Stimulated activated naive CD4-positive, alpha-beta T cell (primary cell): ENCODE measurements at regions not wholly inside any gene's neighbourhood (a gene's known extent, or its start where the extent isn't known, plus 50 kb on each side); places are given as distances from the start of the nearest gene placed in this dataset.
"Not testable (repeated sequence)": the region's sequence is repeated elsewhere in the genome, so short reads cannot be mapped to it uniquely, and the experiment has no call there.

Experiments
- DNase-seq, 6 experiments: peaks; one replicate each; lab custom pipeline; 2025; lab: John Stamatoyannopoulos, UW

DNA sequence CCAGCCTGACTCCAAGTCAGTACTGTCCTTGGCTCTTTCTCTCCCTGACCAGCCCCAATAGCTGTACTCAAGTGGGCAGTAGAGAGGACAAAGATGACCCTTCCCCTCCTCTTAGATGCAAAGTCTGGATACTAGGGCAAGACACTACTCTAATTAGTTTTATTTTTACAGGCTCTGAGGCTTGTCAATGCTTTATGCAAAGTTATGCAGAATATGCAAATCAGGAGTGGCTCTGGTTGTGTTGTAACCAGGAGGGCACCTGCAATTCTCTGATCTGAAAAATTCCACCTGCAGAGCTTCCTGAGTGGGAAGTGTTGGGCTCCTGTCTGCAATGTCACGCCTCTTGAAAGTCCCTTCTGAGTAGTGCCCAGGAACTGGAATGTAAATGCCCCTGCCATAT, 201.5 kb downstream of the RGS3 start:
- DNase-seq: no peak

DNA sequence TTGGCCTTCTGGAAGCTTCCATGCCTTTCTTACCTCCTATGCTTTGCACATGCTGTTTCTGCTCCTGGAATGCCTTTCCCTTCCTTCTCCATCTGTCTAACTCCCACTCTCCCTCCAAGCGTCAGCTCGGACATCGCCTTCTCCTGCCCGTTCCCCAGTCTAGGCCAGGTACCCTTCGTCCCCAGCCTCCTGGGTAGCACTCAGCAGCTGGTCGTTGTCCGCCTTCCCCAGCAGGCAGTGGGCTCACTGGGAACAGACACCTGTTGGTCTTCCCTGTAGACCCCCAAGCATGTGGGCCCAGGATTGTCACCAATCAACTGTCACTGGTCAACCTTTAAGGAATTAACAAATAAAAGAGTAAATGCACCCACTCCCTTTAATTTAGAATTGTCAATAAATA, 202.2 kb downstream of the RGS3 start:
- DNase-seq: no peak

DNA sequence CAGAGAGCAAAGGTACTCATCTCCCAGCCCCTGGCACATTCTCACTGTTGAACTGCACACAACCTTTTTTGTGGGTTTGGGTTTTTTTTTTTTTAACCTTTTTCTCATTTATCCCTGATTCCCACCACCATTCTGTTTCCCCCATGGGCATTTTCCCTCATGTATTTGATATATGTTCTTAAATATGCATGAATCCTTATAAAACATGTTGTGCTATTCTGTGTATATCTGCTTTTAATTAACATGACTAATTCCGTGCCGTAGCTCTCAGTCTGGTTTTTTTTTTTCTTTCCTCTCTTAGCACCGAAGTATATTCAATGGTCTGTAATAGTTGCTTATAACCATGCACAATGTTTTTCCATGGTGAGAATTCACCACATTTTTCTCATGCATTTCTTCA, 204.5 kb downstream of the RGS3 start:
- no peak for DNase-seq

DNA sequence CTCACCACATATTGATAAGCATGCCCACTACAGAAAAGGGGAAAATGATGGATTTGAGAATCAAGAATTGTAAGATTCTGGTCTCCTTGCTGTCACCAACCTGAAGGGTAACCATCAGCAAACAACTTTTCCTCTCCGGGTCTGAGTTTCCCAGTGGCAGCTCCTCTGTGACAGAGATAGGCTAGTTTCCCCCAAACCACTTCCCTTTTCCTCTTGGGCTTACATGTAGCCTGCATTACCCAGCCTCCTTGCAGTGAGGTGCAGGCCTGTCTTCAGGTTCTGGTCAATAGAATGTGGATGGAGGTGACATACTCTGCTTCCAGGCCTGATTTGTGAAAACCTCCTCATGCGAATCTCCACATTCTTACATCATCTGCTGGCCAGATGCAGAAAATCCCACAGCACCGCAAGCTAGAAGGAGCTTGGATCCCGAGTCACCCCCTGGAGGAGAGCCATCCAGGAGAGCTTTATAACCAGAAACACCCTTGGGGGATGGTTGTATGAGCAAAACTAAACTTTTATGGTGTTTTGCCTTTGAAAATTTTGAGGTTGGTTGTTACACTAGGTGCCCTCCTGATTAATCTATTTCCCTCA, 206.1 kb downstream of the RGS3 start:
- no peak for DNase-seq

DNA sequence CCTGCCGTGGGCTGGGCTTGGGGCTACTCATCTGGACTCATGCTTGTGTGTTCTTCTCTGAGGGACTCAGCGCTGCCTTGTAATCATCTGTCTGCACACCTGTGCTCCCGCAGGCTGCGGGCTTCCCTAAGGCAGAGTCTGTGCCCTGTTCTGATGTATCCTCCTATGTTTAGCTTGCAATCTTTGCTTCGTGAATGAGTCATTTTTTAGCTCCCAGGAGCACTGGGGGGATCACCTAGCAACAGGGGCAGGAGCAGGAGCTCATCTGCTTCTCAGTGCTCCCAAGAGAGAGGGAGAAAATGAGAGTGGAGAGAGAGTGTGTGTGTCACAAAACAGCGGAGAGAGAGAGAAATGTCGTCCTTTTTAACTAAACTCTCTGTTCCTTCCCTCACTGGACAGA, 202.4 kb upstream of the ZNF618 start:
- DNase-seq: no peak

DNA sequence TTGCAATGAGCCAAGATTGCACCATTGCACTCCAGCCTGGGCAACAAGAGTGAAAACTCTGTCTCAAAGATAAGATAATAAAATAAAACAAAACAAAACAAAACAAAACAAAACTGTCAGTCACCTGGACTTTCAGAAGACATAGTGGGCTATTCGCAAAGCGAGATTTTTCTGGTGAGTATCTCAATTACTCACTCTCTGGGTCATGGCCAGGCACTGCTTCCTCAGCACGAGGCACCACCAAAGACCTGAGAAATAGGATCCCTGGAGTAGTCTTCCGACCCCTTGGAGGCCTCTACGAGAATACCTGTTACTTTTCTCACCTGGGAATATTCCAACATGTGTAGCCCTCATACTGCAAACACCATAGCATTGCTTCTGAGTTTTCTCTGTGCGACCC, 201.7 kb upstream of the ZNF618 start:
- no peak for DNase-seq

DNA sequence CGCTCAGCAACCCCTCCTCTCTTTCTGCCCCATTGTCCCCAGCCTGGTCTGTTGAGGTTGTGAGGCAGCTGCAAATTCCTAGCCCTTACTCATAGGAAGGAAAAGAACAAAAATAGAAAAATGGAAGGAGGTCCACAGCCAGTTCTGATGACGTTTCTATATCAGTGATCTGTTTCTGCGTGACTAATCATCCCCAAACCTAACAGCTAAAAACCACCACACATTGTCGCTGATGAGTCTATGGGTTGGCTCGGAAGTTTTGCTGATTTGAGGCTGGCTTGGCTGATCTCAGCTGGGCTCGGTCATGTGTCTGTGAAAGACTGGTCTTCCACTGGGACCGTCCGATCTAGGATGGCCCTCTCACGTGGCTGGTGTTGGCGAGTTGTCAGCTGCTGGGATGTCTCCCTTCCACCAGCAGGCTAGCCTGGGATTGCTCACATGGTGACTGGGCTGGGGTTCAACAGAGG, 200.6 kb upstream of the ZNF618 start:
- DNase-seq: no peak

DNA sequence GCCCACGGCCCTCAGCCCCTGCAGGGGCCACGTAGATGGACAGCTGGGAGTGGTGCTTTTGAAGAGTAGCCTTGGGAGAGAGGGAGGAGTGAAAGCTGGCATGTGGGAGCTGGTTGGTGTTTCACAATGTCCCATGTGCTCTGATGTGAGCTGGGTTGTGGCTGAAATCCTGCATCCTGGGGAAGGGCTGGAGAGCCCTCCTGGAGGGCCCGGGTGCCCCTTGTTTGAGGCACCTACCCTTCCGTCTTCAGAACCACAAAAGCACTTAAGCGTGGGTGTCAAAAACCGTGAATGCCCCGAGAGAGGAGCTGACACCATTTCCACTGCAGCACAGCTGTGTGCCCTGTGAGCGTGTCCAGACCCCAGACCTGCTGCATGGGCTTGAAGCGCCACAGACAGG, 199.1 kb upstream of the ZNF618 start:
- no peak for DNase-seq

DNA sequence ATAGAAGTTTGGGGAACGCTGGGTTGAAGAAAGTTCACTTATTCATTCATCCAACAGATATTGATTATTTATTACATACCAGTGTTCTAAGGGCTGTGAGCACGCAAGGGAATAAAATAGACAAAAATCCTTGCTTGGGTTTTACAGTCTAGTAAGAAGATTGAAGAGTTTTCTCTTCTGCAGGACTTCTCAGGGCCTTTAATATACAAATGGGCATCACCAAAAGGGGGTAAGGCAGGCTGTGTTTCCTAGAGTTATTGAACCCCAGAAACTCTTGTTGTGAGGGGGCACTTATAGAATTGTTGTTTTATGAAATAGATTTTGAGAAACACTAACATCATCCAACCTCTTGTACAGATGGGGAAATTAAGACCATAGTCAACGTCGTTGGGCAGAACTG, 198.5 kb upstream of the ZNF618 start:
- DNase-seq: no peak

DNA sequence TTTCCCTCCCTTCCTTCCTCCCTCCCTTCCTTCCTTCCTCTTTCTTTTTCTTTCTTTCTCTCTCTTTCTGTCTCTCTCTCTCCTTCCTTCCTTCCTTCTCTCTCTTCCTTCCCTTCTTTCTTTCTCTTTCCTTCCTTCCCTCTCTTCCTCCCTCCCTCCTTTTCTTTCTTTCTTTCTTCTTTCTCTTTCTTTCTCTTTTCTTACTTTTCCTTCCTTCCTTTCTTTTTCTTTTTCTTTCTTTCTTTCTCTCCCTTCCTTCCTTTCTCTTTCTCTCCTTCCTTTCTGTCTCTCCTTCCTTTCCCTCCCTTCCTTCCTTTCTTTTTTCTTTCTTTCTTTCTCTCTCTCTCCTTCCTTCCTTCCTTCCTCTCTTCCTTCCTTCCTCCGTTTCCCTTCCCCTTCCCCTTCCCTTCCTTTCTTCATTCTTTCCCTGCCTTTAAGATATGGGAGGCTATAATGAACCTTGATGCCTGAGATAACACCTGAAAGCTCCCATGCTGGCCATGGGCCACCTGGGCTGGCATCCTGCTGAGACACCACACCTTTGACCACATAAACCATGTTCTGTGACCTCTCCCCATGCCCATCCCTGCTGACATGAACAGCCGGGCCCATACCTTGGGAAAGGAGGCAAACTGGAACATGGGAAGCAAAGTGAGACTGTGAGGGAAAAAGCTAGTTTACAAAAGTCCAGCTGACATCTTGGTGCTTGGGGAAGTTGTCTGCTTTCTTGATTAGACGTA, 197.8 kb upstream of the ZNF618 start:
- DNase-seq: no peak

DNA sequence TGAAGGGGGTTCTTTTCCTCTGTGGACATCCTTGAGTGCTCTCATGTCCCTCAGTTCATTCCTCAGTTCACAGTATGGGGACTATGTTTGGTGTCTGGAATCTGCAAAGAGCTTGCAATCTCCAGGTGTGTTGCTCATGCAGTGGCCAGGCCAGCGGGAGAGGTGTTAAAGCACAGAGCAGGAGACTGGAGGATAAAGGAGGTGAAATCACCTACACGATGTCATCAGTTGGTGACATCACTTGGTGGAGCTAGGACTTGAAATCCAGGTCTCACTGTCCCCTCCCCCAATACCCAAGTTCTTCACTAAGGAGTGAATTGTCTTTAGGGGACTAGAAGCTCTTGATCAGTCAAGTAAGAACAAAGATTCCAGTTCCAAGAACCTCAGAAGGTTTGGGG, 197.3 kb upstream of the ZNF618 start:
- no peak for DNase-seq

DNA sequence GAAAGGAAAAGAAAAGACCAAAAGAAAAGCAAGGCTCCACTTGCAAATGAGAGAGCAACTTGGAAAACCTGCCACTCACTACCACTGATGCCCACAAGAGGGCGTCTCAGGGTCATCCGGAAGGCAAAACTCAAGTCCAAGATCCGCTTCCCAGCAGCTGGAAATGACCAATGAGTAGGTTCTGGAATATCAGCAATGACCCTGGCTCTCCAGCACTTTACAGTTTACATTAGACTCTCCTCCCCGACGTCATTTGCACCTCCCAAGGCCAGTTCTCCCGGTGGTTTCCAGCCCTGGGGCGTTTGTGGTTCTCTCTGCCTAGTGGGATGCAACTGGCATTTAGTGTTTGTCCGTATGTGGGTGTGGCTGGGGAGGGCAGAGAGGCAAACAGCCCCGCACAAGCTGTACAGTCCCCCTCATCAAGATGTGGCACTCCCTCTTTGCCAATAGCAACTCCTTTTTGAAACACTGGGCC, 193.8 kb upstream of the ZNF618 start:
- DNase-seq: peak in 2 of 6 experiments; percentile 2 to 7

DNA sequence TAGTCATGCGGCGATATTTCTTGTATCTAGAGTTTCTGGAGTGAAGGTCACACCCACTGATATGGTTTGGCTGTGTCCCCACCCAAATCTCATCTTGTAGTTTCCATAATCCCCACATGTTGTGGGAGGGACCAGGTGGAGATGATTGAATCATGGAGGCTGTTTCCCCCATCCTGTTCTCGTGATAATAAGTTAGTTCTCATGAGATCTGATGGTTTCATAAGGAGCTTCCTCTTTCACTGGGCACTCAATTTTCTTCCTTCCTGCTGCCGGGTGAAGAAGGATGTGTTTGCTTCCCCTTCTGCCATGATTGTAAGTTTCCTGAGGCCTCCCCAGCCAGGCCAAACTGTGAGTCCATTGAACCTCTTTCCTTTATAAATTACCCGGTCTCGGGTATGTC, 190.5 kb upstream of the ZNF618 start:
- DNase-seq: not testable (repeated sequence)

DNA sequence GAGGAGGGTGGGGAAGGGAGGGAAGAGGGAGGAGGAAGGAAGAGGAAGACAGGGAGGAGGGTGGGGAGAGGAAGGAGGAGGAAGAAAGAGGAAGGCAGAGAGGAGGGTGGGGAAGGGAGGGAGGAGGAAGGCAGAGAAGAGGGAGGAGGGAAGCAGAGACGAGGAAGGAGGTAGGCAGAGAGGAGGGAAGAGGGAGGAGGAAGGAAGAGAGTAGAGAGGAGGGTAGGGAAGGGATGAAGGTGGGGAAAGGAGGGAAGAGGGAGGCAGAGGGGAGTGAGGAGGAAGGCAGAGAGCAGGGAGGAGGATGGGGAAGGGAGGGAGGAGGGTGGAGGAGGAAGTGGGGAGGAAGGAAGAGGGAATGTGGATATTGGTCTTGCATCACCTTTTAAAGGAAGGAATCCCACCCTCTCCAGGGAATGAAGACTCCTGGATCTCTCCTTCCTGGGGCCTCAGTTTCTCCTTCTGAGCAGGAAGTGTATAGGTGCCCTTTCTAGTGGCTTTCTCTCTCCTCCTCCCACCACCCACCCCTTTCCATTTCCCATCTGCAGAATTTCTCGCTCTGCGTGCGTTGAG, 188.9 kb upstream of the ZNF618 start:
- DNase-seq: no peak

DNA sequence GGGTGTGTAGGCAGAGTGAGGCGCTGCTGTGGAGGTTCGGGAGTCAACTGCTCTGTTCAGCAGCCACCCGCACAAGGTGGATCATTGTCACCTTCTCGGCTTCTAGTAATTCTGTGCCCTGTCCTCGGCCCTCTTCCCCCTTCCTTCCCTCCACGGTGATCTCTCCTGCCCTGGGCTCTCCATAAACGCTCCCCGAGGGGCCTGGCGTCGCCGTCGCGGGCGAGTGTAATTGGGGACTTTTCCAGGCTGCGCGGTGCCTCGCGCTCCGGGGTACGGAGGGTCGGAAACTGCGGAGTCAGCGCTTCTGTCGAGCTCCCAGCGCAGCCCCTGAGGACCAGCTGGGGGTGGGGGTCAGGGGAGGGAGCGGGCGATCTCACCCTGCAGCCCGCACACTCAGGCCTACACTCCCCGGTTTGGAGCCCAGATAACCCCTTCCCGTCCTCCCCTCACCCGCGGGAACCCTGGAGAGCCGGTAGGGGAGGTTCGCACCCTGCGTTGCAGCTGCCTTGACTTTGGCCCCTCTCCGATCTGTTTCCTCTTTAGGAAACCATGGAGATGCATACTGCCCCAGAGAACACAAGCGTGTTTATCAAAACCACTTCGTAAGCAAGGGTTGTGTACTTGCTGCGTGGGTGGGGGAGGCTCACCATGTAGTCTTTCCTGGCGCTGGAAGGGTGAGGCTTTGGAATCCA, 188.3 kb upstream of the ZNF618 start:
- no peak for DNase-seq

DNA sequence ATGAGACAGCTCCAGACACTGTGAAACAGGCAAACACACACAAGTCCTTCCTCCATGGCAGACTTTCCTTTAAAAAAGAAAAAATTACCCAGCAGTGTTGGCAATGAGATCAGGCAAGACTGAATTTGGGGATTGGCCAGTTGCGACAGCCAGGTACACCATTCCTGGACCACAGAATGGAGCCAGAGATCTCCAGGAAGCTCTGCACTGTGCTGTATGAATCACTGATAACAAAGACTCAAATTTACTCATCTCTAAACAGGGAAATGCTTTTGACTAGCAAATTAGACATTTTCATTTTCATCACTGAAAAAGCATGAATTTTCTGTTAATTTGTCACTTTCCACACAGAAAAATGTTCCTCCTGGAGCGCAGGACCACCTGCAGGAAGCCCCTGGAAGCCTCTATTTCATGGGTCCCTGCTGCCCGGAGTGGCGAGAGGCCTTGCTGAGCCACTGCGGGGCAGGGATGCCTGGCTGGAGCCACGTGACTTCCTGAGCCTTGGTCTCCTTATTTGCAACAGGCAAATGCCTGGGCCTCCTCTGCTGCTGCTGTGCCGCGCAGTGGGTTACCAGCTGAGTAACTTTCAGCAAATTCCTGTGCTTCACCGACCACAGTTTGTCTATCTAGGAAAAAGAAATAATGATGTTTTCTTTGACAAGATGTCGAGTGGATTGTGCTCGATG, 185.9 kb upstream of the ZNF618 start:
- DNase-seq: no peak

DNA sequence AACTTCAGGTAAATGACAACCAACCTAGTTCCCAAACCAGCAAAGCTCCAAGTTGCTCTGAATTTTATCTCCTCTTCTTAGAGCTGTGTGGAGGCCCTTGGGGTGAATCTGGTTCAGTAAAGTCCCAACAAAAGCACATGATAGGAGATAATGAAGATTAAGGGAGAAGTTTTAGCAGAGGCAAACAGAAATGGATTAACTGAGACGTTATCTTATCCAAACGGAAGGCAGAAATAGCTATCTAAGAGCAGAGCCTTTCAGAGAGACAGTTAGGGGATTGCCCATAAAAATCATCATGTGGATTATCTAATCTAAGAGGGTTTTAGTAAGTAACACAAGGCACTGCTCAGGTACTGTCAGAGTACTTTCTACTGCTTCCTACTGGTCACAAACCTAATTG, 183.9 kb upstream of the ZNF618 start:
- DNase-seq: no peak

DNA sequence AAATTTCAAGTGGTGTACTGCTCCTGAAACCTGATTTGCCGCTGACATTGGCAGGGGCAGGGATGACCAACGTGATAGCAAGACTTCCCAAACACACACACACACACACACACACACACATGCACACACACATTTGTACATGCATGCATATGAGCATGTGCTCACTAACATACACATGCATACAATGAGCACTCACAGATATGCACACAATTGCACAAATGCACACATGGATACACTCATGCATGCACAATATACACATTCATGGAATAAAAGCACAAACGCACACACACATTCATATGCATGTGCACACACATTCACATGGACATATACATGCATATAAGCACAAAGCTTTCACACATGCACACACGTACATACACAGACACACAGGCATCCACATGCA, 181.2 kb upstream of the ZNF618 start:
- no peak for DNase-seq

DNA sequence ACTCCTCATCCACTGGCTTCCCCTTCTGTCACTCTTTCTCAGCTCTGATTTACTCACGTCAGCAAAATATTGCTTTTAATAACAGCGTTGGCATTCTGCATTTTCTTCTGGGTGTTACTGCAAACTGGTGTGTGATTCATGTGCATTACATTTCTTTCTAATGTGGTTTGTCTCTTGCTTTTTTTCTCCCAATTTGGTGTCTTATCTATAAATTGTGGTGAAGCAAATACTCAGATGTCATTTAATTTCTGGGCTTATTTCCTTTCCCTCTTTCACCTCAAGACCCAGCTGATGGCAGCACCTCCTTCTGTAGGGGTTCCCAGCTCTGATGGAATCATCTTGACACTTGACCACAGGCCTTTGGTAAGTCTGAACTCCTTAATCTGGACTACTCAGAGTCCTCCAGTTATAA, 180.7 kb upstream of the ZNF618 start:
- no peak for DNase-seq

DNA sequence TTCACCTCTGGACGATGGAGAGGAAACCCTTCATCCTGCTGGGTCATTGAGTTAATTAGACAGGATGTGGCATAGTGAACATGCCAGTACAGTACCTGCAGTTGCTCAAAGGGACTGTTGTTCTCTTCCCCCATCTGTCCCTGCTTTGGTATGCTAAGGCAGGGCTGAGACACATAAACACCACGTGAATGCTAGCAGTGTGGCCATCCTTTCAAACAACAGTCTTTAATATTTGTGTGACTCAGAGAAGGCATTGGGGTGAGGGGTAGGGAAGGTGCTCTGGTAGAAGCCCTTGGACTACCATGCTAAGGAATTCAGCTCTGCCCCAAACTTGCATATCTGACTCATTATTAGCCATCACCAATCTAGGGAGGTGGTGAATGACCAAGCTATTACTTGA, 180.2 kb upstream of the ZNF618 start:
- no peak for DNase-seq

DNA sequence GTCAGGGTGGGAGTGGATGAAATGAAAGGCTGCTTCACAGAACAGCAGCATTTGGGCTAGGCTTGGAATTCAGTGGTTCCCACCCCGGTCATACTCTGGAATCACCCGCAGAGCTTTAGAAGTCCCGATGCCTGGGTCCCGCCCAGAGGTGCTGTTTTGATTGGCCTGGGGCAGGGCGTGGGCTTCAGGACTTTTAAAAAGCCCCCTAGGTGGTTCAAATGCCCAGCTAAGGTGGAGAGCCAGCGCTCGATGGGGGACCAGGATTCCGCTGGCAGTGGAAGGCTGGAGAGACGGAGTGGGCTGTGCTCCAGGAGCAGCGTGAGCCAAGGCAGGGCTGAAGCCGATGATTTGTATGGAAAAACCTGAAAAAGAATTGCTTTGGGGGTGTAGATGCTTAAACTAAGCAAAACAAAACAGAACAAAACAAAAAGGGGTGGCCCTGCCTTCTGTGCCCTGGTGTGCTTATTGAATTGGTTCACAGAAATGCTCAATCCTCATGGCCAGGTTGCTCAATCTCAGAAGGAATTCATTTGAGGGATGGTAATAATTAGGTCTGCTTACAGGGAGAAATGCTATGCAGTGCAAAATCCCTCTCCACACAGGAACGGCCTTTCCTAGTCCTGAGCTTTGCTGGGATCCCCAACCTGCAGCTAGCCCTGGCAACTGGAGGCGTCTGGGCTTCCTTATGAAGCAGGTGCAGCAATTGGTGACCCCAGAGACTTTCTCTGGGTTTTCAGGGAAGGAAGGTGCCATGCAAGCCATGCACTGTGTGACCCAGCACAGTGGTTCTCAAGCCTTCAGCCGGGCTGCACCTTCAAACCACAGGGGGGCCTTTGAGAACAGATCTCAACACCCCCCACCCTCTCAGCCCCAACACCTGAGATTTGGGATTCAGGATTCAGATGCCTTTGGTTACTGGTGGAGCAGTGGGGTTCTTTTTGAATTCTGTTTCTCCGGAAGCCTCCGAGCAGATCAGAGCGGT, 174.0 kb upstream of the ZNF618 start:
- no peak for DNase-seq
